ENCODE measurements at regions not wholly inside any gene's neighbourhood (a gene's known extent, or its start where the extent isn't known, plus 50 kb on each side); places are given as distances from the start of the nearest gene placed in this dataset.

GRCh38 chr5:3786891-3787430 is 191.3 kb downstream of the IRX1 start:
- H3K4me1 ChIP-seq (ENCODE audit: low read depth, poor library complexity, severe bottlenecking): no peaks in the 10 kb centered on the region
- H3K9ac ChIP-seq: no peak overlapping the region
- H3K27ac ChIP-seq: no peak overlapping the region
- H3K27me3 ChIP-seq (ENCODE audit: insufficient read depth, low read depth): no peaks in the 10 kb centered on the region
- H3K4me3 ChIP-seq (IDR thresholded peaks at IDR 0.05; ENCODE audit: insufficient read depth, low read depth, low read length): no peak overlapping the region
- H4K20me1 ChIP-seq (ENCODE audit: insufficient read depth): no peaks in the 10 kb centered on the region
- TF ChIP-seq CTCF (conservative IDR thresholded peaks at IDR 0.05; ENCODE audit: low read depth, low read length): no peak
- H3K4me2 ChIP-seq: no peak overlapping the region
- H3K79me2 ChIP-seq (ENCODE audit: insufficient read depth, low read depth): no peaks in the 10 kb centered on the region
- H2AFZ ChIP-seq (ENCODE audit: low read depth): no peak overlapping the region
- H3K36me3 ChIP-seq (ENCODE audit: insufficient read depth): no peaks in the 10 kb centered on the region

DNA sequence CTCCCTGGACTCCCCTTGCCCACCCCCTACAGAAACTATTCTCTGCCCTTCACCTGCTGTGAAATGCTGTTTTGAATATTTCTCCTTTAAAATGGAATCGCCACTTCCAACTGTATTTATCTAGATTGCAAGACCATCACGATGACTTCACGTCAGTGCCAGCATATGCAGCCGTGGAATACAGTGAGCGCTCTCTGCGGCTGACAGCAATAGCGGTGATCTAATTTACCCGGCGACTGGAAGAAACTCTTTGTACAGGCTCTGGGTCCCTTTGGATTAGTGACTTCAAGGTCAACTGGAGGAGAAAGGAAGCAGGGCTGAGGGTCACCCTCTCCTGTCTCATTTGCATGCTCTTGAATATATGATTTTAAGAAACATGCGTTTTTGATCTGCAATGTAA is 192.0 kb downstream of the IRX1 start:
- Histone ChIP-seq H3K4me3 (IDR thresholded peaks at IDR 0.05; ENCODE audit: insufficient read depth, low read depth, low read length) (no peak overlapping the region), H3K9ac (no peak overlapping the region)
- TF ChIP-seq CTCF (conservative IDR thresholded peaks at IDR 0.05; ENCODE audit: low read depth, low read length): no peak

DNA sequence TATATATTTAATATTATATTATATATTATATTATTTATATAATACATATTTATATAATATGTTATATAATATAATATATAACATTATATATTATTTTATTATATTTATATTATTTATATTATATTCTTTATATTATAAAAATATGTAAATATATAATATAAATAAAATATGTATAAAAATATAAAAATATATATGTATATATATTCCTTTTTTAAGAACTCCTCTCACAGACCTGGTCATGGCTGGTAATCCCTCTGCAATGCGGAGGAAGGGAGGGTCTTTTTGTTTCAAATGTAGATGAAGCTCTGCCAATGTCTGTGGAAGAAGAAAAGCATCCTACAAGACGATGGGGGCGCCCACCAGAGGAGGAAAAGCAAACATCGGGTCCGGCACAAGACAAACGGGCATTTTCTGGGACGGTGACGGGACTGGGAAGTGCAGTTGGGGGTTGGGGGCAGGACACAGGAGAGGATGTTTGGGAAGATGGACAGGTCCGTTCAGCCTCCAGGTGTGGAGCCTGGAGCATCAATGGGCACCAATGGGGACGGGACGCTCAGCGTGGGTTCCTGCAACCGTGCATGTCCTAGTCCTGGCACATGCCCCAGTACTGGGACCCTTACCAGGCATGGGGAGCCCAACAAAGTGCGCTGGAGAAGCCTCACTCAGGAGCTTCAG is 194.0 kb downstream of the IRX1 start:
- Histone ChIP-seq H3K36me3 (ENCODE audit: insufficient read depth) (no peaks in the 10 kb centered on the region), H3K27ac (no peak overlapping the region), H3K27me3 (ENCODE audit: insufficient read depth, low read depth) (no peaks in the 10 kb centered on the region), H3K4me3 (IDR thresholded peaks at IDR 0.05; ENCODE audit: insufficient read depth, low read depth, low read length) (no peak overlapping the region), H3K9ac (no peak overlapping the region), H3K4me1 (ENCODE audit: low read depth, poor library complexity, severe bottlenecking) (no peaks in the 10 kb centered on the region), H2AFZ (ENCODE audit: low read depth) (no peak overlapping the region), H3K79me2 (ENCODE audit: insufficient read depth, low read depth) (no peaks in the 10 kb centered on the region), H3K4me2 (no peak overlapping the region), H4K20me1 (ENCODE audit: insufficient read depth) (no peaks in the 10 kb centered on the region)
- no peak for TF ChIP-seq CTCF (conservative IDR thresholded peaks at IDR 0.05; ENCODE audit: low read depth, low read length)

More for the DNA sequence above, 192.0 kb downstream of the IRX1 start:
- Histone ChIP-seq H2AFZ (ENCODE audit: low read depth) (no peak overlapping the region), H3K4me1 (ENCODE audit: low read depth, poor library complexity, severe bottlenecking) (no peaks in the 10 kb centered on the region), H3K79me2 (ENCODE audit: insufficient read depth, low read depth) (no peaks in the 10 kb centered on the region), H3K36me3 (ENCODE audit: insufficient read depth) (no peaks in the 10 kb centered on the region), H4K20me1 (ENCODE audit: insufficient read depth) (no peaks in the 10 kb centered on the region), H3K4me2 (no peak overlapping the region), H3K27ac (no peak overlapping the region), H3K27me3 (ENCODE audit: insufficient read depth, low read depth) (no peaks in the 10 kb centered on the region)

DNA sequence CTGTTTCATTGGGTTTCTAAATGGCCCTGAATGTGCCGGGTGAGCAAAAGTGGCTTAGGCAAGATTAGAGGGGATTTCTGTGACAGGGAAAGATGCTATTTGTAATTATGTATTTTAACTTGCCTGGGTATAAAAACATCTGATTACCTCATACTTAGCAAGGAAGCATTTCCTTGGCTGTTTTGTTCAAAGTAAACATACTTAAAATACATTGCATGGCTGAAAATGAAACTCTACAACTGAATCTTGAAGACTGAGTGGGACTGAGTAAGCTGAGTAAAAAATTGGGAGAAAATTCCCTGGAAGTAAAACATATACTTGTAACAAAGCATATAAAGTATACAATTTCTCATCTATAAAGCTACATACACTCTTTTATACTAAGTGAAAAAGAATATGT is 197.5 kb downstream of the IRX1 start:
- H3K4me3 ChIP-seq (IDR thresholded peaks at IDR 0.05; ENCODE audit: insufficient read depth, low read depth, low read length): no peak overlapping the region

More for the DNA sequence above, 197.5 kb downstream of the IRX1 start:
- Histone ChIP-seq H3K9ac (no peak overlapping the region), H3K36me3 (ENCODE audit: insufficient read depth) (no peaks in the 10 kb centered on the region), H3K4me2 (no peak overlapping the region), H3K4me1 (ENCODE audit: low read depth, poor library complexity, severe bottlenecking) (no peaks in the 10 kb centered on the region), H3K27me3 (ENCODE audit: insufficient read depth, low read depth) (no peaks in the 10 kb centered on the region), H2AFZ (ENCODE audit: low read depth) (no peak overlapping the region), H3K79me2 (ENCODE audit: insufficient read depth, low read depth) (no peaks in the 10 kb centered on the region), H3K27ac (no peak overlapping the region), H4K20me1 (ENCODE audit: insufficient read depth) (no peaks in the 10 kb centered on the region)
- TF ChIP-seq CTCF (conservative IDR thresholded peaks at IDR 0.05; ENCODE audit: low read depth, low read length): no peak
